ENCODE measurements at regions not wholly inside any gene's neighbourhood (a gene's known extent, or its start where the extent isn't known, plus 50 kb on each side); places are given as distances from the start of the nearest gene placed in this dataset.
"Not testable (repeated sequence)": the region's sequence is repeated elsewhere in the genome, so short reads cannot be mapped to it uniquely, and the experiment has no call there.

- DNase-seq: no peak
Observed at GRCh38 chr5:120923026-120923425, 458.9 kb downstream of the PRR16 start.

GRCh38 chr5:120926471-120926870, 462.4 kb downstream of the PRR16 start:
- no peak for DNase-seq

- DNase-seq: no peak
Observed at GRCh38 chr5:120927950-120928530, 463.9 kb downstream of the PRR16 start.

DNA sequence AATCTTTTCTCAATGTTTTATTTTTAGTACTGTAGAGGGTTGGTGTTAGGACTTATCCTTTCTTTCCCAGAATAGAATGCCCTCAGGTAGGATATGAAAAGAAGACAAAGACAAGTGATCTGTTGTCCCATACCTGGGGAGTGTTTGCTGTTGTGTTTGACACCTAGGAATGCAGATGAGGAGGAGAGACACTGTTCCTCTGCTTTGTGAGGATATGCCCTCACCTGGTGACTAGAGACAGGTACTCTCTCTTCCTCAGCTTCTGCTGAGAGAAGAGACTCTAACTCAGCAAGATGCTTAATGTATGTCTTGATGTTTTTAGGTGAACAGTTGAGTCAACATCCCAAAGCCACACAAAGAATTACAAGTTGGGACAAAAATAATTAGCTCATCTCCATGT, 468.4 kb downstream of the PRR16 start:
- no peak for DNase-seq

GRCh38 chr5:120934031-120934430, 469.9 kb downstream of the PRR16 start:
- DNase-seq: no peak

GRCh38 chr5:120936652-120937051, 472.6 kb downstream of the PRR16 start:
- DNase-seq: no peak

DNA sequence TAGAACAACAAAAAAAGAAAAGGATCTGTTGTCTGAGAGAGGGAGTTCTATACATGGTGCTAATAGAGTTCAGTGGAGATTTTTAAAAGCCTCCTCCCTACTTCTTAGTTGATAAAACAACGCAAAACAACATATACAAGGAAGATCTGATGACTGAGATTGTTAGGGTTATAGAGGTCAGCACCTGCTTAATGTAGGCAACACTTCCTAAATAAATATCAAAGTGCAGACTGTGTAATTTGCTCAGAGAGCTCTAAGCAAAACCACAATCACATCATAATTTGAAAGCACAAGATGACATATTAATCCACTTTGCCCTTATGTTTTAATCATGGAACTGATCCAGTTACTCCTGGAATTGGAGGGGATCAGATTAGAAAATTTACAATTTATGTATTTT, 474.5 kb downstream of the PRR16 start:
- no peak for DNase-seq

GRCh38 chr5:120942596-120943350, 478.7 kb downstream of the PRR16 start:
- no peak for DNase-seq

DNA sequence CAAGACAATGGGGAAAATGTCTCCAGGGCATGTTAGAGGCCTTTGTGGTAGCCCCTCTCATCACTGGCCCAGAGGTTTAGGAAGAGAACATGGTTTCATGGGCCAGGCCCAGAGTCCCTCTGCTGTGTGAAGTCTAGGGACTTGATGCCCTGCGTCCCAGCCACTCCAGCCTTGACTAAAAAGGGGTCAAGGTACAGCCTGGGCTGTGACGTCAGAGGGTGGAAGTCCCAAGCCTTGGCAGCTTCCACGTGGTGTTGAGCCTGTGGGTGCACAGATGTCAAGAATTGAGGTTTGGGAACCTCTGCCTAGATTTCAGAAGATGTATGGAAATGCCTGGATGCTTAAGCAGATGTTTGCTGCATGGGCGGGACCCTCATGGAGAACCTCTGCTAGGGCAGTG, 485.5 kb downstream of the PRR16 start:
- DNase-seq: not testable (repeated sequence)

DNA sequence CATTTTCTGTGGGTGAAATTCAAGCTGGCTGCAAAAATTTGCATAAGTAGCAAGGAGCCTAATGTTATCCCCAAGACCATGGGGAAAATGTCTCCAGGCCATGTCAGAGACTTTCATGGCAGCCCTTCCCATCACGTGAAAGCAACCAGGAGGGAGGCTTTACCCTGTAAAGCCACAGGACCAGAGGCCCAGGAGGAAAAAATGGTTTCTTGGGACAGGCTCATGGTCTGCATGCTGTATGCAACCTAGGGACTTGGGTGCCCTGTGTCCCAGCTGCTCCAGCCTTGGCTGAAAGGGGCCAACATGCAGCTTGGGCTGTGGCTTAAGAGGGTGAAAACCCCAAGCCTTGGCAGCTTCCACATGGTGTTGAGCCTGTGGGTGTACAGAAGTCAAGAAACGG, 489.3 kb downstream of the PRR16 start:
- not testable (repeated sequence) for DNase-seq

GRCh38 chr5:120954255-120954654, 490.2 kb downstream of the PRR16 start:
- DNase-seq: no peak

DNA sequence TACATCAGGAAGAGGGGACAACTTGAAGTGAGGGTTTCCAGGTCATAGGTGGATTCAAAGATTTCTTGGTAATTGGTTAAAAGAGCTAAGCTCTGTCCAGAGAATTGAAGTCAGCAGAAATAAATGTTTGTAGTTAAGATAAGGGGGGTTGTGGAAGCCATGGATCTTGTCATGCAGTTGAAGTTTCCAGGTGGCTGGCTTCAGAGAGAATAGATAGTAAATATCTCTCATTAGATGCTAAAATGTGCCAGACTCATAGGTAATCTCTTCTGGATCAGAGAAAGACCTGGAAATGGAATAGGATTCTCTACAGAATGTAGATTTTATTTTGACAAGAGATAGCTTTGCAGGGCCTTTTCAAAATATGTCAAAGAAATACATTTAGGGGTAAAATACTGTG, 491.7 kb downstream of the PRR16 start:
- DNase-seq: no peak

DNA sequence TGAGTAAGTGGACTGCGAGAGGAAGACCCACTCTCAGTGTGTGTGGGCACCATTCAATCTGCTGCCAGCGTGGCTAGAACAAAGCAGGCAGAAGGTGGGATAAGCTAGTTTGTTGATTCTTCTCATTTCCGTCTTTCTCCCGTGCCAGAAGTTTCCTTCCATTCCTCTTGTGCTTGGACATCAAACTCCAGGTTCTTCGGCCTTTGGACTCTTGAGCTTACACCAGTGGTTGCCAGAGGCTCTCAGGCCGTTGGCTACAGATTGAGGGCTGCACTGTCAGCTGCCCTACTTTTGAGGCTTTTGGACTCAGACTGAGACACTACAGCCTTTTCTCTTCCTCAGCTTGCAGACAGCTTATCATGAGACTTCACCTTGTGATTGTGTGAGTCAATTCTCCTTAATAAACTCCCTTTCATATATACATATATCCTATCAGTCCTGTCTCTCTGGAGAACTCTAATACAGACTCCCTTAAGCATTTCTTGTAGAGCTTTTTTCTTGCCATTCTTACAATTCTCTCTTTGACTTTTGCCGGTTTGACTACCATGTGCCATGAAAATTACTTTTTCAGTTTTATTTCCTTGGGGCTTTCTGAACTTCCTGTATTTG, 494.9 kb downstream of the PRR16 start:
- DNase-seq: no peak

DNA sequence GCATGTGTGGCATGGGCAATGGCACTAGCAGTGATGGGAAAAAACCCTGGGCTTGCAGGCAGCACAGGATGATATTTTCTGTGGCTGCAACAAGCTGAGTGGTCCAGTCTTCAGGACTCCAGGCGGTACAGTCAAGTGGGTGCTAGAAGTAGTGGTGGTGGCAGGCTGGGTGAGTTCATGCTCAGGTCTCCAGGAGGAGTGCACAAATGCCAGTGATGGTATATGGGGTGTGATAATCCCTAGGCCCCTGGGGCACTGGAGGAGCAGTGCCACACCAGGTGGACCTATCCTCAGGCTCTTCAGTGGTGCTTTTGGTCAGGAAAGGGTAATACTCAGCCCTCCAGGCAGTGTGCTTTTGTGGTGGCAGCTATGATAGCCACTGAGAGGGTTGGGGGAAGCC, 496.4 kb downstream of the PRR16 start:
- no peak for DNase-seq

GRCh38 chr5:120967366-120967765, 503.3 kb downstream of the PRR16 start:
- DNase-seq: no peak

GRCh38 chr5:120974690-120975089, 510.6 kb downstream of the PRR16 start:
- no peak for DNase-seq

GRCh38 chr5:120982351-120982750, 518.3 kb downstream of the PRR16 start:
- no peak for DNase-seq

DNA sequence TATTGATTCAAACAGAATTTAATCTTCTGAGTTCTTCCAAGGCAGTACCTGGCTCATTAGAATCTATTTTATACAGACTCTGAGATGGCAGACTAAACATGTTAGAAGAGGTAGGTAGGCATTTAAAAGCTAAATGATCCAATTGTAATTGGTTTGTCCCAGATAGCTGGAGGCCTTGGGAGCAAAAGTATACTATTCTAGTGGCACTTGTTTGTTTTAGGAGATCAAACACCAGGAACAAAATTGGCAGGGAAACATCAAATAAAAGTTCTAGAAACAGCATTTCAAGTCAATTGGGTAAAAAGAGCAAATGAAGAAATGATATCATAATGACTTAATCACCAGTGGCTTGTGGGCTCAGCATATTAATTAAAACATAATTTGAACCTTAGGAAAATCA, 521.4 kb downstream of the PRR16 start:
- DNase-seq: no peak

- no peak for DNase-seq
Observed at GRCh38 chr5:120988491-120988890, 524.4 kb downstream of the PRR16 start.

DNA sequence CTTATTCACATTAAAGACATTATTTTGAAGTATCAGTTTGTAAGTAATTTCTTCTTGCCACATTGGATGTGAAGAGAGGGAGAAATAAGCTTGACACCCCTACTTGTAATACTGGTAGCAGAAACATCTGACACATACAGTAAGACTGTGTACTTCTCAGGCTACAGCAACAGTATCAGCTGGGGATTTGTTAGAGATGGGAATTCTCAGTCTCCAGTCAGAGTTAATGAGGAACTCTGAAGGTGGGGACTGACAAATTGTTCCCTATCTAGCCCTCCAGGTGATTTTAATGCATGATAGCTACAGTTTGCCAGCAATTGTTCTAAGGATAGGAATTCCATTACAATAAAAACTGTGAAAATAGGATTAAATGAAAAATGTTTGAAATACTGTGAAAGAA, 524.8 kb downstream of the PRR16 start:
- no peak for DNase-seq

DNA sequence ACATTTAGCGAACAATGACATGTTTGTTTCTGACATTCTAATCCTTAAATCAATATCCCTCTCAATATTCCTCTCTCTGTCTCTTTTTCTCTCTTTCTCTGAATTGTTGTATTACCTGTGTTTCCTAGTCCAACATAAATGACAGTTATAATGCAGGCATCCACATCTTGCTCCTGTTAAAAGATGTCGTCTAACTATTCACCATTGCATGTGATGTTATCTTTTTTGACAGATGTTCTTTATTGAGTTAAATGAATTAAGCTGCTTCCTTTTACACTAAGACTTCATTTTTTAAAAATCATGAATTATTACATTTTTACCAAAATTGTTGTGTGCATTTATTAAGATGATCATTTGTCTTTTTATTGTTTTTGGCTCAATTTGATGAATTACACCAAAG, 527.5 kb downstream of the PRR16 start:
- DNase-seq: no peak

DNA sequence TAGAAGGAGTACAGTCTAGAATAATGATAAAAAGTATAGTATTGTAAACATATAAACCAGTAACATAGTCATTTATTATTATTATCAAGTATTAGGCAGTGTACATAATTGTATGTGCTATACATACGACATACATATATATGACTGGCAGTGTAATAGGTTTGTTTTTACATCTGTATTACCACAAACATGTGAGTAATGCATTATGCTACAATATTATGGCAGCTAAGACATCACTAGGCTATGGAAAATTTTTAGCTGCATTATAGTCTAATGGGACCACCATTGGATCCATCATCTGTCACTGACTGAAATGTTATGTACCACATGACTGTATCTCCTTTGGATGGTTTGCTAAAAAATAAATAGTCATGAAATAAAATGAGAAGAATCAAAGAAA, 530.0 kb downstream of the PRR16 start:
- DNase-seq: no peak

DNA sequence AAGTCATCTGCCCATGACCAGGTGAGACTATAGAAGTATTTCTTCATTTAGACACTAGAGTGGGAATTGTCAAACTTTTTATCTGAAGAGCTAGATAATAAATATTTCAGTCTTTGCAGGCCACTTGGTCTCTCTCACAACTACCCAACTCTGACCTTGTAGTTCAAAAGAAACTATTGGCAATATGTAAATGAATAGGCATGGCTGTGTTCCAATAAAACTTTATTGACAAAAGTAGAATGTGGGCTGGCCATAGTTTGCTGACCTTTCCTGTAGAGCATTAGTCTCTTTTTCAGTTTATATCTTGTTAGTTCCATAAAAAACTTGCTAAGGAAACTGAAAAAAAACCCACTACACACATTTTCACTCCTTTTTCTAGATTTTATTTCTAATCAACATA, 535.5 kb downstream of the PRR16 start:
- no peak for DNase-seq

- DNase-seq: no peak
Observed at GRCh38 chr5:121006217-121006616, 542.1 kb downstream of the PRR16 start.

- no peak for DNase-seq
Observed at GRCh38 chr5:121008041-121008440, 543.9 kb downstream of the PRR16 start.

Measured in kidney glomerular epithelial cell (primary cell).